ENCODE measurements at regions not wholly inside any gene's neighbourhood (a gene's known extent, or its start where the extent isn't known, plus 50 kb on each side); places are given as distances from the start of the nearest gene placed in this dataset.

GRCh38 chr11:19435306-19435989 lies 194.7 kb upstream of the E2F8 start:
- TF ChIP-seq, protein P1, sequence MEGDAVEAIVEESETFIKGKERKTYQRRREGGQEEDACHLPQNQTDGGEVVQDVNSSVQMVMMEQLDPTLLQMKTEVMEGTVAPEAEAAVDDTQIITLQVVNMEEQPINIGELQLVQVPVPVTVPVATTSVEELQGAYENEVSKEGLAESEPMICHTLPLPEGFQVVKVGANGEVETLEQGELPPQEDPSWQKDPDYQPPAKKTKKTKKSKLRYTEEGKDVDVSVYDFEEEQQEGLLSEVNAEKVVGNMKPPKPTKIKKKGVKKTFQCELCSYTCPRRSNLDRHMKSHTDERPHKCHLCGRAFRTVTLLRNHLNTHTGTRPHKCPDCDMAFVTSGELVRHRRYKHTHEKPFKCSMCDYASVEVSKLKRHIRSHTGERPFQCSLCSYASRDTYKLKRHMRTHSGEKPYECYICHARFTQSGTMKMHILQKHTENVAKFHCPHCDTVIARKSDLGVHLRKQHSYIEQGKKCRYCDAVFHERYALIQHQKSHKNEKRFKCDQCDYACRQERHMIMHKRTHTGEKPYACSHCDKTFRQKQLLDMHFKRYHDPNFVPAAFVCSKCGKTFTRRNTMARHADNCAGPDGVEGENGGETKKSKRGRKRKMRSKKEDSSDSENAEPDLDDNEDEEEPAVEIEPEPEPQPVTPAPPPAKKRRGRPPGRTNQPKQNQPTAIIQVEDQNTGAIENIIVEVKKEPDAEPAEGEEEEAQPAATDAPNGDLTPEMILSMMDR (IDR thresholded peaks at IDR 0.05; ENCODE audit: low read depth, low read length, missing control alignments), result no peak
- Histone ChIP-seq H3K27ac (no peak overlapping the region), H3K4me3 (ENCODE audit: low read depth, low read length) (no peak overlapping the region), H3K36me3 (replicated peaks) (no peaks in the 10 kb centered on the region), H3K27me3 (replicated peaks) (peaks cover 4% of the 10 kb centered on the region)
- in situ Hi-C loops (cut with HindIII; ENCODE audit: low pct_ligation_motif_present, low sequenced_read_pairs), result no loop called here
- DNase-seq, result no peak

- TF ChIP-seq, protein P1 (IDR thresholded peaks at IDR 0.05; ENCODE audit: low read depth, low read length, missing control alignments), result no peak
- in situ Hi-C loops (cut with HindIII; ENCODE audit: low pct_ligation_motif_present, low sequenced_read_pairs), result no loop called here
- no peak overlapping the region for H3K4me3 ChIP-seq (ENCODE audit: low read depth, low read length)
- no peaks in the 10 kb centered on the region for H3K36me3 ChIP-seq (replicated peaks)
- no peak overlapping the region for H3K27ac ChIP-seq
- no peak for DNase-seq
- peaks cover 9% of the 10 kb centered on the region for H3K27me3 ChIP-seq (replicated peaks)
These were observed 193.0 kb upstream of the E2F8 start for GRCh38 chr11:19433791-19434190.

DNA sequence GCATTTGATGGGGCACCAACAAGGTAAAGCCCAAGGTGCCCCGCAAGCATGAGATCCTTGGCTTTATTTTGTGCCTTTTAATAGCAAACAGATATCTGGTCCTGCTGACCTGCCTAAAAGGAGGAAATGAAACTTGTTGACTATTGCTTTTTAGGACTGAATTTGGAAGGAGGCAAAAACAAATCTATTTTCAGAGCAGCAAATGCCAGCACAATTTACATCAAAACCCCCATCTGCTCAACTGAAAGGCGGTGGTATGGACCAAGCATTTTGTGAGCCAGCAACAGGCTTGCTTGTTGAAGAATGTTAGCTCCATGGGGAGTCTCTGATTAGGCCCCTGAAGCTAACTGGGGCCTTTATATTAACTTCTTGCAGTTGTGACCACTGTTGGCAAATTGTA lies 192.6 kb upstream of the E2F8 start:
- peaks cover 13% of the 10 kb centered on the region for H3K27me3 ChIP-seq (replicated peaks)

DNA sequence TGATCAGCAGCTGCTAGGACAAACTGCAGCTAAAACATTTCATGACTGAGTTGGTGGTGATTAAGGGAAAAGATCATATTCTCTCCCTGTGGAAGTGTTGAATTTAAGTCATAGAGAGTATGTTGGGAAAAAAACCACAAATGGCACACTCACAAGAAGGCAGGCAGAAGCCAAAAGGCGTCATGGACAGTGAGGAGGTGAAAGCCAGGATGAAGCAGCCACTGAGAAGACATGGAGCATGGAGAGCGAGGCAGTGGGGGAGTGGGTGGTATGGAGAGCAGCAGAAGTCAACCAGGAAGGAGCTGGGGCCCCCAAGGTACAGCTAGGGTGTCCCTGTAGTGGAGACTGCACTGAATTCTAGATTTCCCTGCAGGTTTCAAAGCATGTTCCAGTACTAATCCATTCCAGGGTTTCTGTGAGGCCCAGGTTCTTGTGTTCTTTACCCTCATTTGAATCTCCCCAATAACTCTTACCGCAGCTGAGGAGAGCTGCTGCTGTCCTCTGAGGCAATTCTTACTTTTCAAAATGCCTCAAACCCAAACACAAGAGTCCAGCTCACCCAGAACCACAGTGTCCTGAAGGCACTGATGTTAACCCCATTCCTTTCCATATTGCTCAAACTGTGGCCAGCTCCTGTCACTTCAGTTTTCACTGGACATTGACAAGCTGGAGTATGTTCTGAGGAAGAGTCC lies 191.8 kb upstream of the E2F8 start:
- H3K27me3 ChIP-seq (replicated peaks), result peaks cover 13% of the 10 kb centered on the region
- H3K27ac ChIP-seq, result no peak overlapping the region
- peak; percentile 58 for DNase-seq
- TF ChIP-seq, protein P1 (IDR thresholded peaks at IDR 0.05; ENCODE audit: low read depth, low read length, missing control alignments), result no peak
- no peaks in the 10 kb centered on the region for H3K36me3 ChIP-seq (replicated peaks)
- in situ Hi-C loops (cut with HindIII; ENCODE audit: low pct_ligation_motif_present, low sequenced_read_pairs), result no loop called here
- no peak overlapping the region for H3K4me3 ChIP-seq (ENCODE audit: low read depth, low read length)

More for the DNA sequence above, 192.6 kb upstream of the E2F8 start:
- no peak overlapping the region for H3K4me3 ChIP-seq (ENCODE audit: low read depth, low read length)
- in situ Hi-C loops (cut with HindIII; ENCODE audit: low pct_ligation_motif_present, low sequenced_read_pairs), result no loop called here
- no peak overlapping the region for H3K27ac ChIP-seq
- no peaks in the 10 kb centered on the region for H3K36me3 ChIP-seq (replicated peaks)
- no peak for DNase-seq
- TF ChIP-seq, protein P1 (IDR thresholded peaks at IDR 0.05; ENCODE audit: low read depth, low read length, missing control alignments), result no peak

- Histone ChIP-seq H3K4me3 (ENCODE audit: low read depth, low read length) (no peak overlapping the region), H3K27me3 (replicated peaks) (peaks cover 13% of the 10 kb centered on the region), H3K36me3 (replicated peaks) (no peaks in the 10 kb centered on the region), H3K27ac (no peak overlapping the region)
- in situ Hi-C loops (cut with HindIII; ENCODE audit: low pct_ligation_motif_present, low sequenced_read_pairs), result no loop called here
- TF ChIP-seq, protein P1 (IDR thresholded peaks at IDR 0.05; ENCODE audit: low read depth, low read length, missing control alignments), result no peak
- no peak for DNase-seq
These were observed 190.1 kb upstream of the E2F8 start for GRCh38 chr11:19430754-19431398.

All from brain microvascular endothelial cell (primary cell).